PC-9 (cell line): ENCODE measurements at regions not wholly inside any gene's neighbourhood (a gene's known extent, or its start where the extent isn't known, plus 50 kb on each side); places are given as distances from the start of the nearest gene placed in this dataset.
A peak's percentile ranks its signal among the peaks of the same experiment; 100 is the strongest.

Experiments
- BruUV-seq: library from RNA; stranded (reverse); fragments of 400-500 nt; replicated peaks from 2 replicates; lab custom pipeline; 2021; lab: Mats Ljungman, UMichigan
- CTCF ChIA-PET: fragments of 300-600 bp; sonication (Branson Sonifier 250); formaldehyde crosslinking; loops from one replicate; lab custom pipeline; 2022; ENCODE audit warnings: antibody characterized with exemption; lab: Charles Lee
- POLR2A ChIA-PET: fragments of 300-600 bp; sonication (Branson Sonifier 250); formaldehyde crosslinking; loops from one replicate; lab custom pipeline; 2022; ENCODE audit warnings: antibody characterized with exemption; ENCODE audit not compliant: unreplicated experiment; lab: Charles Lee
- DNase-seq, 2 experiments: peaks; one replicate each; pipeline versions ENCODE4 v3.0.0 to v3.0.0-alpha.2; 2015 to 2022; ENCODE audit warnings: mixed read lengths in 1 of 2
- H2AFZ ChIP-seq: fragments of 200-600 bp; sonication (generic); 2 replicates; pipeline ENCODE4 v1.8.1; 2017; ENCODE audit warnings: antibody characterized with exemption
- H3F3A ChIP-seq: fragments of 200-600 bp; sonication (generic); 2 replicates; pipeline ENCODE4 v1.8.1; 2017; ENCODE audit warnings: antibody characterized with exemption, mild to moderate bottlenecking, low read depth; ENCODE audit not compliant: insufficient read depth
- H3K27ac ChIP-seq: fragments of 200-600 bp; sonication (generic); 2 replicates; pipeline ENCODE4 v1.6.1; 2016; ENCODE audit warnings: mixed run types
- H3K27me3 ChIP-seq: fragments of 200-600 bp; sonication (generic); 2 replicates; pipeline ENCODE4 v1.6.1; 2016; ENCODE audit warnings: low read depth, mixed run types; ENCODE audit not compliant: insufficient read depth
- H3K36me3 ChIP-seq: fragments of 200-600 bp; sonication (generic); 2 replicates; pipeline ENCODE4 v1.6.1; 2016; ENCODE audit warnings: low read depth, mixed run types
- H3K4me1 ChIP-seq: fragments of 200-600 bp; sonication (generic); replicated peaks from 2 replicates; pipeline ENCODE4 v1.6.1; 2016; ENCODE audit warnings: mixed run types; ENCODE audit not compliant: insufficient read depth
- H3K4me2 ChIP-seq: fragments of 200-600 bp; sonication (generic); 2 replicates; pipeline ENCODE4 v1.6.1; 2017; ENCODE audit warnings: mixed run types
- H3K4me3 ChIP-seq: fragments of 200-600 bp; sonication (generic); 2 replicates; pipeline ENCODE4 v1.6.1; 2016; ENCODE audit warnings: mixed run types
- H3K79me2 ChIP-seq: fragments of 200-600 bp; sonication (generic); 2 replicates; pipeline ENCODE4 v1.6.1; 2017; ENCODE audit warnings: low read depth, mixed run types
- H3K9me2 ChIP-seq: fragments of 200-600 bp; sonication (generic); 2 replicates; pipeline ENCODE4 v1.8.1; 2017; ENCODE audit warnings: mild to moderate bottlenecking; ENCODE audit not compliant: insufficient read depth
- H3K9me3 ChIP-seq: fragments of 200-600 bp; sonication (generic); 2 replicates; pipeline ENCODE4 v1.8.1; 2016; ENCODE audit warnings: low read depth; ENCODE audit not compliant: insufficient read depth
- H4K20me1 ChIP-seq: fragments of 200-600 bp; sonication (generic); 2 replicates; pipeline ENCODE4 v1.8.1; 2017; ENCODE audit not compliant: insufficient read depth
- EZH2 ChIP-seq: fragments of 200-600 bp; sonication (generic); IDR thresholded peaks from 2 replicates; pipeline ENCODE4 v1.8.0; 2017; ENCODE audit warnings: antibody characterized with exemption, low read depth
- intact Hi-C: fragments of 100-400 bp; cut with micrococcal nuclease; formaldehyde crosslinking; loops from one replicate; pipeline ENCODE4 v1.10.0; 2022; ENCODE audit not compliant: unreplicated experiment
- TF ChIP-seq, protein P1 (sequence below): fragments of 200-600 bp; sonication (generic); conservative IDR thresholded peaks from 2 replicates; pipeline ENCODE4 v1.6.1; 2017; ENCODE audit warnings: mixed run types, antibody characterized with exemption, mild to moderate bottlenecking, moderate library complexity

- H4K20me1 ChIP-seq = no peaks in the 10 kb centered on the region
- no peaks in the 10 kb centered on the region for H3K27me3 ChIP-seq
- no peaks in the 10 kb centered on the region for H3K9me3 ChIP-seq
- no peak overlapping the region for H3K27ac ChIP-seq
- H3K4me3 ChIP-seq = no peak overlapping the region
- H3K4me2 ChIP-seq = no peak overlapping the region
- no peak overlapping the region for H2AFZ ChIP-seq
- intact Hi-C loops = loop anchor here (2.0 kb wide), 2 partner anchors 117 to 213 kb away; no protein-coding TSS in a partner anchor
- TF ChIP-seq, protein P1, sequence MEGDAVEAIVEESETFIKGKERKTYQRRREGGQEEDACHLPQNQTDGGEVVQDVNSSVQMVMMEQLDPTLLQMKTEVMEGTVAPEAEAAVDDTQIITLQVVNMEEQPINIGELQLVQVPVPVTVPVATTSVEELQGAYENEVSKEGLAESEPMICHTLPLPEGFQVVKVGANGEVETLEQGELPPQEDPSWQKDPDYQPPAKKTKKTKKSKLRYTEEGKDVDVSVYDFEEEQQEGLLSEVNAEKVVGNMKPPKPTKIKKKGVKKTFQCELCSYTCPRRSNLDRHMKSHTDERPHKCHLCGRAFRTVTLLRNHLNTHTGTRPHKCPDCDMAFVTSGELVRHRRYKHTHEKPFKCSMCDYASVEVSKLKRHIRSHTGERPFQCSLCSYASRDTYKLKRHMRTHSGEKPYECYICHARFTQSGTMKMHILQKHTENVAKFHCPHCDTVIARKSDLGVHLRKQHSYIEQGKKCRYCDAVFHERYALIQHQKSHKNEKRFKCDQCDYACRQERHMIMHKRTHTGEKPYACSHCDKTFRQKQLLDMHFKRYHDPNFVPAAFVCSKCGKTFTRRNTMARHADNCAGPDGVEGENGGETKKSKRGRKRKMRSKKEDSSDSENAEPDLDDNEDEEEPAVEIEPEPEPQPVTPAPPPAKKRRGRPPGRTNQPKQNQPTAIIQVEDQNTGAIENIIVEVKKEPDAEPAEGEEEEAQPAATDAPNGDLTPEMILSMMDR = no peak
- H3K36me3 ChIP-seq = no peaks in the 10 kb centered on the region
- CTCF ChIA-PET = interaction anchor here (0.6 kb wide), 1 partner anchor 240 kb away, joined by 8 read pairs; no protein-coding TSS in a partner anchor
- no peak for DNase-seq
- peaks cover 5% of the 10 kb centered on the region for H3K4me1 ChIP-seq
- no peaks in the 10 kb centered on the region for H3F3A ChIP-seq
- H3K9me2 ChIP-seq = no peaks in the 10 kb centered on the region
- no peaks in the 10 kb centered on the region for H3K79me2 ChIP-seq
- POLR2A ChIA-PET = no interaction called here
- BruUV-seq = no TSS peak
Measured at GRCh38 chrX:74132280-74132679, 171.7 kb upstream of the ZCCHC13 start.

DNA sequence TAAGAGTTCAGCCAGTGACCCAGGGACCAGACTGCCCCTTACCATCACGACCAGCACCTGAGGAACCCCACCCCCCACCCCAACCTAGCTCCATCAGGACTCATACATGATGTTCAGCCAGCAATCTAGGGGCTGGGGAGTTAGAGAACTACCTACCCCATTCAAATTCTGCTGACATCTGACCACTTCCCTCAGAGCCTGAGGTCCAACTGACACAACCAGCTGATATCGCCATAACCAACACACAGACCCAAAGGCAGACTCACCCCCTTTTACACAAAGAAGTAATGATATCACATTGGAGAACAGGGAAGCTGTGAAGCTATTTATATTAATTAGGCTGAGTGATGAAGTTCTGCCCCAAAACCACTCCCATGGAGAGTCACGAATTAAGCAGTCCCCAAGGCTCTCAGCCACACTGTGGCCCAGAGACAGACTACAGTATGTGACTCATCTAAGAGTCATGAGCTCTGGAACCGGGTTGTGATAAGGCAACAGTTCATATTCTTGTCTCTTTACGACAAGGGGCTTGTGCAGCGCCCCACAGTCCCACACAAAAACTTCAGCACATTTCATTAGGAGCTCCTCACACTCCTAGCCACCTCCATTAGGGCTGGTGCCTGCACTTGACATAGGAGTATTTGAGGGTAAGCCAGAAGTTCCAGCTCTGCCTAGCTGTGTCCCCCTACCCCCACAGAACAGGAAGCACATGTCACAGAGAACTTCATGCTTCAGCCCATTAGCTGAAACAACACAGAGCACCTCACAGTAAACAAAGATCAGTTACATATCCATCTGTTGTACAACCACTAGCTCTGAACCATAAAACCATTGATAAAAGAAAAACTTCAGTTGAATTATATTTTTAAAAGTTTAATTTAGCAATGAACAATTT, 184.7 kb upstream of the ZCCHC13 start:
- no peaks in the 10 kb centered on the region for H3K79me2 ChIP-seq
- POLR2A ChIA-PET = interaction anchor here (0.6 to 0.7 kb wide), 3 partner anchors 42 to 120 kb away, joined by 4 to 9 read pairs (median 5); no protein-coding TSS in a partner anchor
- intact Hi-C loops = loop anchor here (1.0 to 5.0 kb wide), 3 partner anchors 102 to 257 kb away; no protein-coding TSS in a partner anchor
- CTCF ChIA-PET = interaction anchor here (0.5 kb wide), 1 partner anchor 18 kb away, joined by 3 read pairs; no protein-coding TSS in a partner anchor
- H3K27me3 ChIP-seq = no peaks in the 10 kb centered on the region
- H4K20me1 ChIP-seq = no peaks in the 10 kb centered on the region
- TF ChIP-seq EZH2 = no peak
- TF ChIP-seq, protein P1 = no peak
- peaks cover 25% of the 10 kb centered on the region; the same call in 1 of the 2 replicates for H3F3A ChIP-seq
- peak overlapping the region; percentile 65 for H3K4me2 ChIP-seq
- peaks cover 30% of the 10 kb centered on the region for H3K4me1 ChIP-seq
- no peak overlapping the region for H2AFZ ChIP-seq
- peak overlapping the region; percentile 81 for H3K27ac ChIP-seq
- BruUV-seq = no TSS peak
- peak; percentile 40 to 78 for DNase-seq
- H3K9me3 ChIP-seq = peaks cover 4% of the 10 kb centered on the region; the same call in 1 of the 2 replicates
- no peaks in the 10 kb centered on the region for H3K9me2 ChIP-seq
- no peaks in the 10 kb centered on the region for H3K36me3 ChIP-seq
- peak overlapping the region; percentile 20; the same call in 1 of the 2 replicates for H3K4me3 ChIP-seq

DNA sequence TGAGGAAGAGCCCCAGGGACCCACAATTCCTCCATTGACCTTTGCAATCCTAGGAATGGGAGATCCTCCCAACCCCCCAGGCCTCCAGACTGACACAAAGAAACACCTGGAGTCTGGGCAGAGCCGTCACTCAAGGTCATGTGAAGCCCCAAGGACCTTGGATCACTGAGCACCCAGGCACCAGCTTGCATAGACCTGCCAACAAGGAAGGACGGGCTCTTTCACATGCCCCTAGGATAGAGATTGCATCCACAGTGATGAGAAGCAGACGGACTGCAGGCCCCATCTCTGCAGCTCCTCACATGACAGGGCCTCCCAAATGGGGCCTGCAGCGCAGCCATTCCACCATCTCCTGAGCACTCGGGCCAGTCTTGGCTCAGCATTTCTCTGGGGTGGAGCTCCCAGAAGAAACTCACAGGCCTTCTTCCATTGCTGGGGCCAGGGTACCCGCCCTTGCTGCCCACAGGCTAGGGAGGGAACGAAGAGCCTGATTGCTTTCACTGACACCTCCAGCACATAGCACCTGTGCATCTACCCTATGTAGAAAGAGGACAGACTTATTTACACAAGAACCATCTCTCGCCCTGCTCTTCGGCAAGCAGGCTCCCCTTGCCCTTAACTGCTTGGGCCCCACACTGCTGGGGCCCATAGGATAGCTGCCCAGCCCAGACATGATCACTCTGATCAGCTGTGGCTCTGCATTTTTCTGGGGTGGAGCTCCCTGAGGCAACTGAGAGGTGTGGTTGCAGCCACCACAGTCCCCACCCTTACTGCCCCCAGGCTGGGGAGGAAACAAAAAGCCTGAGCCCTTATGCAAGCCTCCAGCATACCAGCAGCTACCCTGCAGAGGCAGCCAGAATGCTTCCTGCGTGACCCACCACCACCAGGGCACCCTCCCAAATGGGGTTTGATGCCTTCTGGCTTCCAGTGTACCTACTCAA, 185.7 kb upstream of the ZCCHC13 start:
- DNase-seq = peak; percentile 83 to 84
- Histone ChIP-seq H3K36me3 (no peaks in the 10 kb centered on the region), H3K9me2 (no peaks in the 10 kb centered on the region), H3F3A (peaks cover 25% of the 10 kb centered on the region; the same call in 1 of the 2 replicates), H3K27me3 (no peaks in the 10 kb centered on the region), H4K20me1 (no peaks in the 10 kb centered on the region), H3K4me2 (peak overlapping the region; percentile 65), H3K4me1 (peaks cover 30% of the 10 kb centered on the region), H2AFZ (no peak overlapping the region), H3K4me3 (peak overlapping the region; percentile 8; the same call in 1 of the 2 replicates), H3K79me2 (no peaks in the 10 kb centered on the region), H3K27ac (peak overlapping the region; percentile 81), H3K9me3 (peaks cover 4% of the 10 kb centered on the region; the same call in 1 of the 2 replicates)
- no TSS peak for BruUV-seq
- intact Hi-C loops = loop anchor here (1.0 to 5.0 kb wide), 3 partner anchors 55 to 256 kb away; no protein-coding TSS in a partner anchor
- no peak for TF ChIP-seq EZH2
- ChIA-PET POLR2A (interaction anchor here (0.6 kb wide), 1 partner anchor 41 kb away, joined by 4 read pairs; no protein-coding TSS in a partner anchor), CTCF (interaction anchor here (0.5 kb wide), 1 partner anchor 17 kb away, joined by 3 read pairs; no protein-coding TSS in a partner anchor)
